ENCODE measurements at regions not wholly inside any gene's neighbourhood (a gene's known extent, or its start where the extent isn't known, plus 50 kb on each side); places are given as distances from the start of the nearest gene placed in this dataset.

DNA sequence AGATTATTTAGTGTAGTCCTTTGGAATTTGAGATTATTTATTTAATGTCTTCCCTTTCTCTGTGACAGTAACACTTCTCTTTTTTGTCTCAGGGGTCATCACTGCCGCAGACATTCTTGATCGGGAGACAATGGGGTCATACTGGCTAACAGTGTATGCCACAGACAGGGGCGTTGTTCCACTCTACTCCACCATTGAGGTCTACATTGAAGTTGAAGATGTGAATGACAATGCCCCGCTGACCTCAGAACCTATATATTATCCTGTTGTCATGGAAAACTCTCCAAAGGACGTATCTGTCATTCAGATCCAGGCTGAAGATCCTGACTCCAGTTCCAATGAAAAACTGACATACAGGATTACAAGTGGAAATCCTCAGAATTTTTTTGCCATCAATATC, 299.9 kb downstream of the FAT3 start:
- TF ChIP-seq CTCF (IDR thresholded peaks at IDR 0.05), result no peak
- TF ChIP-seq ZFX (IDR thresholded peaks at IDR 0.05; ENCODE audit: borderline replicate concordance), result no peak
